ENCODE measurements at regions not wholly inside any gene's neighbourhood (a gene's known extent, or its start where the extent isn't known, plus 50 kb on each side); places are given as distances from the start of the nearest gene placed in this dataset.

- in situ Hi-C loops (cut with HindIII; ENCODE audit: low sequenced_read_pairs), result no loop called here
- no peak for DNase-seq (ENCODE audit: low read depth)
- TF ChIP-seq CTCF (IDR thresholded peaks at IDR 0.05; ENCODE audit: low read depth, low read length, missing control alignments), result no peak
- no peak overlapping the region for H3K4me3 ChIP-seq (ENCODE audit: low read depth, low read length)
Observed at GRCh38 chr2:88261725-88262124, 91.6 kb downstream of the THNSL2 start.

- TF ChIP-seq CTCF (IDR thresholded peaks at IDR 0.05; ENCODE audit: low read depth, low read length, missing control alignments), result no peak
- in situ Hi-C loops (cut with HindIII; ENCODE audit: low sequenced_read_pairs), result no loop called here
- no peak overlapping the region for H3K4me3 ChIP-seq (ENCODE audit: low read depth, low read length)
- DNase-seq (ENCODE audit: low read depth), result no peak
Observed at GRCh38 chr2:88258208-88258607, 88.1 kb downstream of the THNSL2 start.

- no peak for TF ChIP-seq CTCF (IDR thresholded peaks at IDR 0.05; ENCODE audit: low read depth, low read length, missing control alignments)
- no peak for DNase-seq (ENCODE audit: low read depth)
- H3K4me3 ChIP-seq (ENCODE audit: low read depth, low read length), result no peak overlapping the region
- in situ Hi-C loops (cut with HindIII; ENCODE audit: low sequenced_read_pairs), result no loop called here
Observed at GRCh38 chr2:88254437-88255091, 84.4 kb downstream of the THNSL2 start.

- no peak overlapping the region for H3K4me3 ChIP-seq (ENCODE audit: low read depth, low read length)
- TF ChIP-seq CTCF (IDR thresholded peaks at IDR 0.05; ENCODE audit: low read depth, low read length, missing control alignments), result no peak
- no peak for DNase-seq (ENCODE audit: low read depth)
- in situ Hi-C loops (cut with HindIII; ENCODE audit: low sequenced_read_pairs), result no loop called here
Observed at GRCh38 chr2:88253997-88254396, 83.9 kb downstream of the THNSL2 start.

GRCh38 chr2:88253375-88253774 lies 83.2 kb downstream of the THNSL2 start:
- DNase-seq (ENCODE audit: low read depth), result no peak
- in situ Hi-C loops (cut with HindIII; ENCODE audit: low sequenced_read_pairs), result no loop called here
- no peak for TF ChIP-seq CTCF (IDR thresholded peaks at IDR 0.05; ENCODE audit: low read depth, low read length, missing control alignments)
- H3K4me3 ChIP-seq (ENCODE audit: low read depth, low read length), result no peak overlapping the region

GRCh38 chr2:88252646-88253045 lies 82.5 kb downstream of the THNSL2 start:
- no peak overlapping the region for H3K4me3 ChIP-seq (ENCODE audit: low read depth, low read length)
- no peak for DNase-seq (ENCODE audit: low read depth)
- TF ChIP-seq CTCF (IDR thresholded peaks at IDR 0.05; ENCODE audit: low read depth, low read length, missing control alignments), result no peak
- in situ Hi-C loops (cut with HindIII; ENCODE audit: low sequenced_read_pairs), result no loop called here
